BLaER1 treated with 17β-estradiol and CSF1 and Interleukin-3, amounts not matched to agents 10 nM and 100 nM (cell line): ENCODE measurements at regions not wholly inside any gene's neighbourhood (a gene's known extent, or its start where the extent isn't known, plus 50 kb on each side); places are given as distances from the start of the nearest gene placed in this dataset.
"Not testable (repeated sequence)": the region's sequence is repeated elsewhere in the genome, so short reads cannot be mapped to it uniquely, and the experiment has no call there.

Experiments
- H3K27ac ChIP-seq, 11 experiments: shearing (Covaris generic); formaldehyde crosslinking; 2 replicates each; pipeline ENCODE4 v1.8.1; 2022
- H3K27me3 ChIP-seq, 11 experiments: shearing (Covaris generic); formaldehyde crosslinking; 2 replicates each; pipeline ENCODE4 v1.8.1; 2022
- H3K36me3 ChIP-seq, 11 experiments: shearing (Covaris generic); formaldehyde crosslinking; 2 replicates each; pipeline ENCODE4 v1.8.1; 2022
- H3K4me1 ChIP-seq, 10 experiments: shearing (Covaris generic); formaldehyde crosslinking; 2 replicates each; pipeline ENCODE4 v1.8.1; 2022
- H3K4me2 ChIP-seq, 11 experiments: shearing (Covaris generic); formaldehyde crosslinking; 2 replicates each; pipeline ENCODE4 v1.8.1; 2022
- H3K4me3 ChIP-seq, 10 experiments: shearing (Covaris generic); formaldehyde crosslinking; 2 replicates each; pipeline ENCODE4 v1.8.1; 2022
- H3K9ac ChIP-seq, 11 experiments: shearing (Covaris generic); formaldehyde crosslinking; 2 replicates each; pipeline ENCODE4 v1.8.1; 2022
- H3K9me3 ChIP-seq, 11 experiments: shearing (Covaris generic); formaldehyde crosslinking; replicated peaks in 1 of 11; 2 replicates each; pipeline ENCODE4 v1.8.1; 2022
- H4K20me1 ChIP-seq, 11 experiments: shearing (Covaris generic); formaldehyde crosslinking; 2 replicates each; pipeline ENCODE4 v1.8.1; 2022
- Cebpa-rat ChIP-seq, 11 experiments: shearing (Covaris generic); IDR thresholded peaks; 2 replicates each; pipeline ENCODE4 v1.8.1; 2022

- peaks cover 18 to 57% (median 25%) of the 10 kb centered on the region in 10 experiments for H3K4me1 ChIP-seq
- H3K4me2 ChIP-seq = peak overlapping the region; percentile 38 to 74 (median 66); a peak in 18 of 22 replicates
- no peaks in the 10 kb centered on the region for H4K20me1 ChIP-seq
- H3K27me3 ChIP-seq = no peaks in the 10 kb centered on the region
- no peak overlapping the region for H3K4me3 ChIP-seq
- peak overlapping the region; percentile 48 to 86 (median 73); a peak in 21 of 22 replicates for H3K9ac ChIP-seq
- H3K27ac ChIP-seq = peak overlapping the region; percentile 84 to 97 (median 91)
- TF ChIP-seq Cebpa-rat (IDR thresholded peaks at IDR 0.05) = no peak
- no peaks in the 10 kb centered on the region for H3K36me3 ChIP-seq
- H3K9me3 ChIP-seq = peaks cover 18 to 49% (median 36%) of the 10 kb centered on the region in 11 experiments
These were observed 74.7 kb upstream of the NOX3 start for GRCh38 chr6:155530219-155530834.

DNA sequence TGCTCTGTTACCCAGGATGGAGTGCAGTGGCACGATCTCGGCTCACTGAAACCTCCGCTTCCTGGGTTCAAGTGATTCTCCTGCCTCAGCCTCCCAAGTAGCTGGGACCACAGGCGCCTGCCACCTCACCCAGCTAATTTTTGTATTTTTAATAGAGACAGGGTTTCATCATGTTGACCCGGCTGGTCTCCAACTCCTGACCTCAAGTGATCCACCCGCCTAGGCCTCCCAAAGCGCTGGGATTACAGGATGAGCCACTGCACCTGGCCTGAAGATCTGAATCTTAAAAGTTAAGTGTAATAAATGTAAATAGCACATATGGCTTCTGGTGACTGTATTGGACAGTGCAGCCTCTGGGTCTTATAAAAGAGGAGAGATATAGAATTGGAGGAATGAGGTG, 74.2 kb upstream of the NOX3 start:
- Histone ChIP-seq H3K27ac (peak overlapping the region; percentile 84 to 97 (median 91)), H3K4me2 (peak overlapping the region; percentile 38 to 74 (median 66)), H3K9me3 (peaks cover 15 to 44% (median 31%) of the 10 kb centered on the region in 11 experiments)

GRCh38 chr6:155528982-155529453, 73.4 kb upstream of the NOX3 start:
- TF ChIP-seq Cebpa-rat (IDR thresholded peaks at IDR 0.05) = peak in 9 of 11 experiments; percentile 33 to 85 (median 74); a peak in 14 of 22 replicates
- no peaks in the 10 kb centered on the region for H3K36me3 ChIP-seq
- no peaks in the 10 kb centered on the region for H3K27me3 ChIP-seq
- H3K4me1 ChIP-seq = peaks cover 18 to 70% (median 29%) of the 10 kb centered on the region in 10 experiments
- H4K20me1 ChIP-seq = no peaks in the 10 kb centered on the region
- peak overlapping the region; percentile 58 to 86 (median 73) for H3K9ac ChIP-seq
- H3K4me2 ChIP-seq = peak overlapping the region; percentile 38 to 74 (median 66); a peak in 21 of 22 replicates
- H3K9me3 ChIP-seq = peaks cover 10 to 42% (median 23%) of the 10 kb centered on the region in 11 experiments
- H3K27ac ChIP-seq = peak overlapping the region; percentile 84 to 97 (median 91)
- 0 out of 20 replicates have a peak overlapping the region, but pooled peaks of 1 of the 10 experiments have one; percentile 12 for H3K4me3 ChIP-seq

More for the DNA sequence above, 74.2 kb upstream of the NOX3 start:
- Histone ChIP-seq H3K9ac (peak overlapping the region; percentile 48 to 86 (median 73); a peak in 21 of 22 replicates), H3K4me1 (peaks cover 18 to 62% (median 25%) of the 10 kb centered on the region in 10 experiments)
- H3K36me3 ChIP-seq, H4K20me1 ChIP-seq, H3K27me3 ChIP-seq, H3K4me3 ChIP-seq: not testable (repeated sequence)

DNA sequence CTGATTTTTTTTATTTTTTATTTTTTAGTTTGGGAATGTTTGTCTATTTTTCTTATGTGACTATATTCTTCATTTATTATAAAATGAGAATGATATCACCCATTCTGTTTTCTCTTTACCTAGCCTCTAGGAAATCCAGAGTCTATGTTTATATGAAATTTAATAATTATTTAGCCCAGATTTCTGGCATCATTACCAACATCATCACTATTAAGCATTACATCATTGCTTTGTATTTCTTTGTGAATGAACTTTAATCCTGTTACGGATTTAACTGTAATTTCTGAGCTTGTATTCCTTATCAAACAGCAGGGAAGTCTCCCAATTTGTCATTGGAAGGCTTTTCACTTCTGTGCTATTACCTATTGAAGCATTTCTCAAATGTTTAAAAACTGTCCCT, 72.7 kb upstream of the NOX3 start:
- H3K36me3 ChIP-seq = no peaks in the 10 kb centered on the region
- H3K4me1 ChIP-seq = peaks cover 18 to 77% (median 31%) of the 10 kb centered on the region in 10 experiments
- no peaks in the 10 kb centered on the region for H4K20me1 ChIP-seq
- H3K9me3 ChIP-seq = peaks cover 3 to 35% (median 16%) of the 10 kb centered on the region in 11 experiments; a peak in 21 of 22 replicates
- no peak for TF ChIP-seq Cebpa-rat (IDR thresholded peaks at IDR 0.05)
- peak overlapping the region; percentile 38 to 74 (median 66); a peak in 20 of 22 replicates for H3K4me2 ChIP-seq
- H3K4me3 ChIP-seq = no peak overlapping the region
- peak overlapping the region; percentile 84 to 97 (median 91) for H3K27ac ChIP-seq
- no peaks in the 10 kb centered on the region for H3K27me3 ChIP-seq
- H3K9ac ChIP-seq = peak overlapping the region; percentile 58 to 83 (median 72); a peak in 20 of 22 replicates

GRCh38 chr6:155527443-155527842, 71.8 kb upstream of the NOX3 start:
- Histone ChIP-seq H3K36me3 (no peaks in the 10 kb centered on the region), H3K4me2 (peak overlapping the region in 2 of 11 experiments; percentile 2 to 11; a peak in 2 of 22 replicates), H3K27ac (peak overlapping the region in 10 of 11 experiments; percentile 84 to 97 (median 90); a peak in 16 of 22 replicates), H3K9me3 (peaks cover 0 to 29% (median 11%) of the 10 kb centered on the region in 11 experiments; a peak in 13 of 22 replicates), H3K4me3 (no peak overlapping the region), H3K27me3 (no peaks in the 10 kb centered on the region), H3K4me1 (peaks cover 18 to 86% (median 32%) of the 10 kb centered on the region in 10 experiments), H4K20me1 (no peaks in the 10 kb centered on the region), H3K9ac (no peak overlapping the region)
- TF ChIP-seq Cebpa-rat (IDR thresholded peaks at IDR 0.05) = peak in 1 of 11 experiments; percentile 35; a peak in 1 of 22 replicates

GRCh38 chr6:155523821-155524651, 68.4 kb upstream of the NOX3 start:
- TF ChIP-seq Cebpa-rat (IDR thresholded peaks at IDR 0.05) = no peak
- peak overlapping the region in 5 of 11 experiments; percentile 2 to 60 (median 54); a peak in 9 of 22 replicates for H3K4me2 ChIP-seq
- no peaks in the 10 kb centered on the region for H3K27me3 ChIP-seq
- peak overlapping the region in 8 of 11 experiments; percentile 6 to 80 (median 44); a peak in 10 of 22 replicates for H3K27ac ChIP-seq
- no peaks in the 10 kb centered on the region for H4K20me1 ChIP-seq
- H3K4me1 ChIP-seq = peaks cover 7 to 80% (median 22%) of the 10 kb centered on the region in 10 experiments
- H3K36me3 ChIP-seq = no peaks in the 10 kb centered on the region
- peaks cover 0 to 36% (median 11%) of the 10 kb centered on the region in 11 experiments; a peak in 13 of 22 replicates for H3K9me3 ChIP-seq
- H3K4me3 ChIP-seq = no peak overlapping the region
- peak overlapping the region in 3 of 11 experiments; percentile 14 to 55 (median 47); a peak in 6 of 22 replicates for H3K9ac ChIP-seq

- no peak for TF ChIP-seq Cebpa-rat (IDR thresholded peaks at IDR 0.05)
- Histone ChIP-seq H4K20me1 (no peaks in the 10 kb centered on the region), H3K4me2 (peak overlapping the region in 5 of 11 experiments; percentile 21 to 69 (median 45); a peak in 8 of 22 replicates), H3K27me3 (no peaks in the 10 kb centered on the region), H3K9ac (no peak overlapping the region; a peak in 1 of 22 replicates), H3K27ac (peak overlapping the region in 5 of 11 experiments; percentile 12 to 80 (median 62); a peak in 8 of 22 replicates), H3K36me3 (no peaks in the 10 kb centered on the region), H3K4me3 (no peak overlapping the region), H3K4me1 (peaks cover 0 to 63% (median 8%) of the 10 kb centered on the region in 10 experiments; a peak in 9 of 20 replicates), H3K9me3 (peaks cover 0 to 28% (median 5%) of the 10 kb centered on the region in 11 experiments; a peak in 12 of 22 replicates)
These were observed 66.1 kb upstream of the NOX3 start for GRCh38 chr6:155521719-155522118.

GRCh38 chr6:155520078-155520477, 64.4 kb upstream of the NOX3 start:
- no peaks in the 10 kb centered on the region for H4K20me1 ChIP-seq
- H3K27ac ChIP-seq = no peak overlapping the region; a peak in 1 of 22 replicates
- H3K9me3 ChIP-seq = peaks cover 0 to 16% (median 0%) of the 10 kb centered on the region in 11 experiments; a peak in 4 of 22 replicates

More at GRCh38 chr6:155520078-155520477, 64.4 kb upstream of the NOX3 start:
- peaks cover 0 to 46% (median 8%) of the 10 kb centered on the region in 10 experiments; a peak in 9 of 20 replicates for H3K4me1 ChIP-seq
- no peak for TF ChIP-seq Cebpa-rat (IDR thresholded peaks at IDR 0.05)
- no peak overlapping the region for H3K4me2 ChIP-seq
- no peaks in the 10 kb centered on the region for H3K27me3 ChIP-seq
- H3K36me3 ChIP-seq = no peaks in the 10 kb centered on the region
- H3K9ac ChIP-seq = no peak overlapping the region
- H3K4me3 ChIP-seq = no peak overlapping the region
